Common myeloid progenitor, CD34-positive (primary cell): ENCODE measurements at regions not wholly inside any gene's neighbourhood (a gene's known extent, or its start where the extent isn't known, plus 50 kb on each side); places are given as distances from the start of the nearest gene placed in this dataset.

Source experiments
- CTCF ChIA-PET: fragments of 350-600 bp; sonication (Branson Sonifier 250); formaldehyde crosslinking; loops from one replicate; lab custom pipeline; 2021; ENCODE audit warnings: antibody characterized with exemption; lab: Charles Lee
- POLR2A ChIA-PET: fragments of 350-600 bp; sonication (Branson Sonifier 250); formaldehyde crosslinking; loops from one replicate; lab custom pipeline; 2021; ENCODE audit warnings: antibody characterized with exemption; lab: Charles Lee
- DNase-seq, 3 donors: peaks; one replicate each; pipeline versions ENCODE4 v3.0.0 to v3.0.0-alpha.2; 2013
- H3K27ac ChIP-seq, 2 experiments: 1 replicate in 1 of 2; 2 replicates in 1 of 2; pipeline ENCODE4 v1.7.0; 2013; ENCODE audit warnings: inconsistent platforms in 2 of 2, low read length in 2 of 2, mild to moderate bottlenecking in 2 of 2, low read depth in 1 of 2, moderate library complexity in 1 of 2; ENCODE audit not compliant: severe bottlenecking in 2 of 2, insufficient read depth in 1 of 2, poor library complexity in 1 of 2
- H3K27me3 ChIP-seq, 5 experiments: replicated peaks in 2 of 5; 1 replicate in 3 of 5; 2 replicates in 2 of 5; pipeline versions ENCODE4 v1.6.1 to v1.7.0; 2013; ENCODE audit warnings: low read length in 4 of 5, mild to moderate bottlenecking in 2 of 5, moderate library complexity in 2 of 5, inconsistent platforms in 1 of 5; ENCODE audit not compliant: insufficient read depth in 5 of 5, control insufficient read depth in 4 of 5
- H3K36me3 ChIP-seq, 4 experiments: 1 replicate in 2 of 4; 2 replicates in 2 of 4; pipeline versions ENCODE4 v1.6.1 to v1.7.0; 2013; ENCODE audit warnings: low read length in 3 of 4, control low read depth in 1 of 4, mild to moderate bottlenecking in 1 of 4; ENCODE audit not compliant: control insufficient read depth in 4 of 4, insufficient read depth in 4 of 4
- H3K4me1 ChIP-seq, 4 experiments: 1 replicate in 3 of 4; 2 replicates in 1 of 4; pipeline versions ENCODE4 v1.6.1 to v1.7.1; 2013; ENCODE audit warnings: low read length in 3 of 4, mild to moderate bottlenecking in 3 of 4, control low read depth in 1 of 4, inconsistent platforms in 1 of 4, moderate library complexity in 1 of 4; ENCODE audit not compliant: control insufficient read depth in 4 of 4, insufficient read depth in 4 of 4; ENCODE audit errors: control extremely low read depth in 1 of 4
- H3K4me3 ChIP-seq, 7 experiments: 1 replicate in 4 of 7; 2 replicates in 3 of 7; pipeline versions ENCODE4 v1.5.1 to v1.7.0; 2013; ENCODE audit warnings: mild to moderate bottlenecking in 7 of 7, low read length in 6 of 7, moderate library complexity in 6 of 7, inconsistent platforms in 2 of 7, low read depth in 2 of 7, control low read depth in 1 of 7; ENCODE audit not compliant: insufficient read depth in 4 of 7, control insufficient read depth in 1 of 7; ENCODE audit errors: extremely low read depth in 1 of 7
- H3K9me3 ChIP-seq, 5 experiments: 1 replicate in 4 of 5; 2 replicates in 1 of 5; pipeline versions ENCODE4 v1.6.1 to v1.7.1; 2013; ENCODE audit warnings: low read length in 4 of 5, mild to moderate bottlenecking in 2 of 5, inconsistent platforms in 1 of 5, low read depth in 1 of 5, moderate library complexity in 1 of 5; ENCODE audit not compliant: control insufficient read depth in 4 of 5, insufficient read depth in 2 of 5; ENCODE audit errors: control extremely low read depth in 1 of 5
- WGBS: methylation state at CpG from one replicate; pipeline ENCODE4 v1.1.5; 2013; ENCODE audit not compliant: insufficient coverage; 5-methylcytosine and 5-hydroxymethylcytosine counted together

DNA sequence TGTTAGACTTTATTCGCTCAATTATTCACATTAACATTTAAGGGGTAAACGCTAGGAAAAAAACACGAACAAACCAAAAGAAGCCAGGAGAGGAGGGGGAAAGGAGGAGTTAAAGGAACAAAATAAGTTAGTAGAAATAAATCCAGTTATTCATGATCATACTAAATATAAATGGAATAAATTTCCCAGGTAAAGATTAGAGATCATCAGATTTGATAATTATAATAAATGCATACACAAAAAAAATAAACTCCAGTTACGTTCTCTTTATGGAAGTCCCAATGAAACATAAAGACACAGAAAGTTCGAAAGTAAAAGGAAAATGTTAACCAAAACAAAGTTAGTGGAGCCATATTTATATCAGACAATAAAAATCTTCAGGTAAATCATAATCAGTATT is 568.7 kb upstream of the NOX3 start:
- Histone ChIP-seq H3K27me3 (no peaks in the 10 kb centered on the region), H3K36me3 (peaks cover 0 to 13% (median 4%) of the 10 kb centered on the region in 4 experiments), H3K27ac (no peak overlapping the region), H3K4me1 (peaks cover 8 to 30% (median 16%) of the 10 kb centered on the region in 4 experiments), H3K4me3 (no peak overlapping the region), H3K9me3 (peaks cover 6 to 25% (median 13%) of the 10 kb centered on the region in 5 experiments)
- POLR2A ChIA-PET, result no interaction called here
- no peak for DNase-seq
- WGBS, result no CpG with 5 or more reads among the region's 5 CpGs
- CTCF ChIA-PET, result no interaction called here

DNA sequence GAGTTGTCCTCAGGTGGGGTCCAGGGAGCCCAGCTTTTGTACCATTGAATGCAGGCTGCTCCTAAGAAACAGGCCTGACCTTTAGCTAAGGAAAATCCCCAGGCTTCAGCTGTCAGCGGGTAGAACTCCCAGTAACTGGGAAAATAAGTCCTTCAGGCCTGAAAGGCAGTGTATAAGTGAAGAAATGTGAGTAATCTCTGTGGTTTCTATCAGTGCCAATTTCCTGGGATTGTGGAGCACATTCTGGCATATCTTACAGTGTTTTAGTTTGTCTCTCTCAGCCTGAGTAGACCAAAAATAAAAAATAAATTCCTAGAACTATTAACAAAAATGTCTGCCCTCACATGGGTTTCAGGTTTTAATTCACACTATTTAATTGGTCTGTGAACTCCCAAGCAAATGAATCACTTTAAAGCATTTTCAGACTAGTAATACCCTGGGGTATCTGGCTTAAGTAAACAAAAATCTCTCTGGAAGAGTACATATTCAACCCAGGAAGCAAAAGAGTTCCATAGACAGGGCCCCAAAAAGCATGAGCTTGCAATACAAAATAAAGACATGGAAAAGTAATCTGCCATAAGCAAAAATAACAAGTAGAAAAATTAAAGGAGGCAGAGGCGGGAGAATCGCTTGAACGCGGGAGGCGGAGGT is 566.2 kb upstream of the NOX3 start:
- H3K9me3 ChIP-seq, result peaks cover 6 to 25% (median 13%) of the 10 kb centered on the region in 5 experiments
- WGBS, result 100% methylated on average over 1 of the region's 6 CpGs
- no peak for DNase-seq
- ChIA-PET CTCF (no interaction called here), POLR2A (no interaction called here)
- H3K4me3 ChIP-seq, result no peak overlapping the region
- H3K4me1 ChIP-seq, result peaks cover 0 to 5% (median 0%) of the 10 kb centered on the region in 4 experiments
- no peak overlapping the region for H3K27ac ChIP-seq
- no peaks in the 10 kb centered on the region for H3K27me3 ChIP-seq
- peaks cover 0 to 13% (median 4%) of the 10 kb centered on the region in 4 experiments for H3K36me3 ChIP-seq

GRCh38 chr6:156017838-156018237 is 562.2 kb upstream of the NOX3 start:
- Histone ChIP-seq H3K4me1 (peaks cover 7 to 25% (median 18%) of the 10 kb centered on the region in 4 experiments), H3K27ac (no peak overlapping the region), H3K4me3 (no peak overlapping the region), H3K27me3 (no peaks in the 10 kb centered on the region), H3K9me3 (peaks cover 0 to 3% (median 0%) of the 10 kb centered on the region in 5 experiments), H3K36me3 (peaks cover 0 to 10% (median 0%) of the 10 kb centered on the region in 4 experiments)
- no peak for DNase-seq
- ChIA-PET CTCF (interaction anchor here (1.5 kb wide), 1 partner anchor 97 kb away, joined by 3 read pairs; no protein-coding TSS in a partner anchor), POLR2A (no interaction called here)
- WGBS, result 84% methylated on average over 2 of the region's 3 CpGs

GRCh38 chr6:156016186-156016976 is 560.7 kb upstream of the NOX3 start:
- POLR2A ChIA-PET, result no interaction called here
- peaks cover 7 to 28% (median 19%) of the 10 kb centered on the region in 4 experiments for H3K4me1 ChIP-seq
- DNase-seq, result no peak
- no peak overlapping the region for H3K4me3 ChIP-seq
- H3K27ac ChIP-seq, result no peak overlapping the region
- H3K9me3 ChIP-seq, result peaks cover 0 to 3% (median 0%) of the 10 kb centered on the region in 5 experiments
- no peaks in the 10 kb centered on the region for H3K27me3 ChIP-seq
- H3K36me3 ChIP-seq, result peaks cover 0 to 7% (median 0%) of the 10 kb centered on the region in 4 experiments
- CTCF ChIA-PET, result interaction anchor here (1.1 kb wide), 1 partner anchor 9 kb away, joined by 3 read pairs; no protein-coding TSS in a partner anchor
- whole genome bisulfite sequencing, result 100% methylated on average over 3 of the region's 7 CpGs

DNA sequence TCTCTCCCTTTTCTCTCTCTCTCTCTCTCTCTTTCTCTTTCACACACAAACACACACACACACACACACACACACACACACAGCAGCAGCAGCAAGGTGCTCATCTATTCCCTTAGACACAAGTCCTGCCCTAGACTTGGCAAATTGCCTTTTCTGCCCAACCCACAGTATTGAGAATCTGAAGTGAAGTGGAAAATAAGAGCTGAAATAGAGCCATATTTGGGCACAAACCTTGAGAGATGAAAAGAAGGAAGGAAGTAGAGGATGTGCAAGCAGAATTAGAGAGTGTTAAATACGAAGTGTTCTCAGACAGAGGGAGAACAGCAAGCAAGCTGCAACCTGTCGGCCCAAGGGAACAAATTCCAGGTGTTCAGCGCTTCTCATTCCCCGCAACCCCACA is 557.5 kb upstream of the NOX3 start:
- H3K27ac ChIP-seq, result peak overlapping the region; percentile 6 to 61
- POLR2A ChIA-PET, result no interaction called here
- CTCF ChIA-PET, result no interaction called here
- DNase-seq, result peak; percentile 66 to 94 (median 92)
- no CpG with 5 or more reads among the region's 4 CpGs for WGBS
- H3K4me3 ChIP-seq, result peak overlapping the region in 5 of 7 experiments; percentile 1 to 60 (median 44)
- peaks cover 7 to 28% (median 19%) of the 10 kb centered on the region in 4 experiments for H3K4me1 ChIP-seq
- no peaks in the 10 kb centered on the region for H3K27me3 ChIP-seq
- peaks cover 0 to 7% (median 0%) of the 10 kb centered on the region in 4 experiments for H3K36me3 ChIP-seq
- peaks cover 0 to 10% (median 5%) of the 10 kb centered on the region in 5 experiments for H3K9me3 ChIP-seq

DNA sequence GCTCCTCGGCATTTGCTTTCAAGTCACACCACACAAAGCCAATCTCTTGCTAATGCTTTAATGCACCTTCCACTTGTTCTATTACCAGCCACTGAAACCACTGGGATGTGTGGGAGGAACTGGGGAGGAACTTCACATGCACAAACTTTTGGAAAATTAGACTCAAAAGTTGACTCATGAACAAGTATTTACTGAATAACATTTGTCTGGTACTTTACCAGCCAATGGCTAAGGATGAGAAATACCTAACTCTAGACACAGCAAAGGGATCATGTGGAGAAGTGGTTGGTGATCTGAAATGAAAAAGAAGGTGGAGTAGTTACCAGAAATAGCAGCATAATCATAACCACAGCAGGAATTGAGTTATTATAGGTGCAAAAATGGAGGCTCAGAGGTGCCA is 554.0 kb upstream of the NOX3 start:
- POLR2A ChIA-PET, result no interaction called here
- H3K4me1 ChIP-seq, result peaks cover 9 to 30% (median 24%) of the 10 kb centered on the region in 4 experiments
- no CpG with 5 or more reads among the region's 1 CpG for WGBS
- no peak overlapping the region for H3K27ac ChIP-seq
- peaks cover 0 to 13% (median 4%) of the 10 kb centered on the region in 5 experiments for H3K9me3 ChIP-seq
- DNase-seq, result no peak
- H3K36me3 ChIP-seq, result no peaks in the 10 kb centered on the region
- H3K4me3 ChIP-seq, result no peak overlapping the region
- H3K27me3 ChIP-seq, result no peaks in the 10 kb centered on the region
- CTCF ChIA-PET, result no interaction called here
